ENCODE measurements at regions not wholly inside any gene's neighbourhood (a gene's known extent, or its start where the extent isn't known, plus 50 kb on each side); places are given as distances from the start of the nearest gene placed in this dataset.

GRCh38 chr14:53695692-53696214, 260.9 kb downstream of the BMP4 start:
- Histone ChIP-seq H3K4me3 (replicated peaks in 1 of 3; ENCODE audit: low read depth in 2 of 3, low read length in 3 of 3) (no peak overlapping the region), H4K20me1 (ENCODE audit: insufficient read depth, low read length) (no peaks in the 10 kb centered on the region), H3K9me3 (replicated peaks in 1 of 2; ENCODE audit: control insufficient read depth in 1 of 2, insufficient read depth in 1 of 2, low read length in 2 of 2) (no peaks in the 10 kb centered on the region), H3K27ac (ENCODE audit: low read depth in 1 of 2, low read length in 2 of 2) (no peak overlapping the region), H3K9ac (ENCODE audit: insufficient read depth, low read length, poor library complexity, severe bottlenecking) (no peak overlapping the region), H3K79me2 (ENCODE audit: insufficient read depth, low read length) (no peaks in the 10 kb centered on the region), H3K4me2 (replicated peaks; ENCODE audit: extremely low read depth, low read length, poor library complexity, severe bottlenecking) (no peak overlapping the region), H3K4me1 (ENCODE audit: control insufficient read depth in 1 of 2, insufficient read depth in 2 of 2, low read length in 2 of 2) (no peaks in the 10 kb centered on the region), H3K36me3 (replicated peaks in 1 of 2; ENCODE audit: control insufficient read depth in 1 of 2, insufficient read depth in 2 of 2, low read length in 2 of 2) (no peaks in the 10 kb centered on the region), H3K27me3 (ENCODE audit: control insufficient read depth in 2 of 2, insufficient read depth in 2 of 2, low read length in 2 of 2) (no peaks in the 10 kb centered on the region), H2AFZ (ENCODE audit: insufficient read depth, low read depth, low read length, poor library complexity, severe bottlenecking) (no peak overlapping the region)
- Mint-ChIP-seq H3K4me3 (no peak overlapping the region), H3K9me3 (peaks cover 0 to 5% (median 4%) of the 10 kb centered on the region in 7 donors), H3K27me3 (ENCODE audit: low read depth in 3 of 3) (no peaks in the 10 kb centered on the region), H3K36me3 (no peaks in the 10 kb centered on the region), H3K4me1 (no peaks in the 10 kb centered on the region), H3K27ac (no peak overlapping the region)
- TF ChIP-seq CTCF (IDR thresholded peaks at IDR 0.05), result no peak
- intact Hi-C loops (cut with micrococcal nuclease), result no loop called here
- WGBS (ENCODE audit: insufficient coverage), result no CpG with 5 or more reads among the region's 2 CpGs
- DNase-seq, result no peak

- H3K27me3 Mint-ChIP-seq (ENCODE audit: low read depth in 3 of 3), result no peaks in the 10 kb centered on the region
- WGBS (ENCODE audit: insufficient coverage), result no CpG with 5 or more reads among the region's 1 CpG
Observed at GRCh38 chr14:53692885-53693284, 263.7 kb downstream of the BMP4 start.

More at GRCh38 chr14:53692885-53693284, 263.7 kb downstream of the BMP4 start:
- TF ChIP-seq CTCF (IDR thresholded peaks at IDR 0.05), result no peak
- no peak overlapping the region for H2AFZ ChIP-seq (ENCODE audit: insufficient read depth, low read depth, low read length, poor library complexity, severe bottlenecking)
- no peaks in the 10 kb centered on the region for H4K20me1 ChIP-seq (ENCODE audit: insufficient read depth, low read length)
- DNase-seq, result no peak
- H3K4me1 ChIP-seq (ENCODE audit: control insufficient read depth in 1 of 2, insufficient read depth in 2 of 2, low read length in 2 of 2), result no peaks in the 10 kb centered on the region
- H3K9ac ChIP-seq (ENCODE audit: insufficient read depth, low read length, poor library complexity, severe bottlenecking), result no peak overlapping the region
- intact Hi-C loops (cut with micrococcal nuclease), result no loop called here
- Mint-ChIP-seq H3K4me1 (no peaks in the 10 kb centered on the region), H3K9me3 (peaks cover 0 to 6% (median 3%) of the 10 kb centered on the region in 7 donors), H3K4me3 (no peak overlapping the region), H3K27ac (no peak overlapping the region), H3K36me3 (no peaks in the 10 kb centered on the region)
- no peaks in the 10 kb centered on the region for H3K27me3 ChIP-seq (ENCODE audit: control insufficient read depth in 2 of 2, insufficient read depth in 2 of 2, low read length in 2 of 2)
- H3K9me3 ChIP-seq (replicated peaks in 1 of 2; ENCODE audit: control insufficient read depth in 1 of 2, insufficient read depth in 1 of 2, low read length in 2 of 2), result no peaks in the 10 kb centered on the region
- H3K79me2 ChIP-seq (ENCODE audit: insufficient read depth, low read length), result no peaks in the 10 kb centered on the region
- H3K4me3 ChIP-seq (replicated peaks in 1 of 3; ENCODE audit: low read depth in 2 of 3, low read length in 3 of 3), result no peak overlapping the region
- H3K36me3 ChIP-seq (replicated peaks in 1 of 2; ENCODE audit: control insufficient read depth in 1 of 2, insufficient read depth in 2 of 2, low read length in 2 of 2), result no peaks in the 10 kb centered on the region
- H3K4me2 ChIP-seq (replicated peaks; ENCODE audit: extremely low read depth, low read length, poor library complexity, severe bottlenecking), result no peak overlapping the region
- no peak overlapping the region for H3K27ac ChIP-seq (ENCODE audit: low read depth in 1 of 2, low read length in 2 of 2)

Data from CD14-positive monocyte (primary cell).